IgD-negative memory B cell (primary cell): ENCODE measurements at regions not wholly inside any gene's neighbourhood (a gene's known extent, or its start where the extent isn't known, plus 50 kb on each side); places are given as distances from the start of the nearest gene placed in this dataset.

Source experiments
- H3K27ac Mint-ChIP-seq, 3 donors: one replicate each; pipeline ENCODE4 v1.8.0; 2020 to 2022; ENCODE audit warnings: mild to moderate bottlenecking in 3 of 3, mixed read lengths in 3 of 3, moderate library complexity in 1 of 3
- H3K27me3 Mint-ChIP-seq: one replicate; pipeline ENCODE4 v1.8.0; 2021; ENCODE audit warnings: mixed read lengths
- H3K36me3 Mint-ChIP-seq: one replicate; pipeline ENCODE4 v1.8.0; 2020; ENCODE audit warnings: mild to moderate bottlenecking, mixed read lengths
- H3K4me1 Mint-ChIP-seq, 3 donors: one replicate each; pipeline ENCODE4 v1.8.0; 2020 to 2022; ENCODE audit warnings: mixed read lengths in 3 of 3, mild to moderate bottlenecking in 1 of 3
- H3K4me3 Mint-ChIP-seq, 4 donors: one replicate each; pipeline ENCODE4 v1.8.0; 2020 to 2022; ENCODE audit warnings: mild to moderate bottlenecking in 4 of 4, mixed read lengths in 4 of 4, moderate library complexity in 3 of 4
- H3K9me3 Mint-ChIP-seq, 3 donors: one replicate each; pipeline ENCODE4 v1.8.0; 2020 to 2021; ENCODE audit warnings: mixed read lengths in 3 of 3, mild to moderate bottlenecking in 1 of 3

DNA sequence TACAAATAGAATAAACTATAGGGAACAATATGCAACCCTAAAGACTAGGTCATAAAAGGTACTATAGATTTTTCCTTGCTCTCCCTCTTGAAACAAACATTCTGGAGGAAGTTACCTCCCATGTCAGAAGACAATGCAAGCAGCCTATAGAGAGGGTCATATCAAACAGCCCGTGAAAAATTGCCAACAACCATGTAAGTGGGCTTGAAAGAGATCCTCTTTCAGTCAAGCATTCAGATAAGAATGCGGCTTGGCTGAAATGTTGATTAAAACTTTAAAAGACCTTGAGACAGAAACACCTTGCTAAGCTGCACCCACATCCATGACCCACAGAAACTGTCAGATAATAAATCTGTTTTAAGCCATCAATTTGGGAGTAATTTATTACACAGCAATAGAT, 526.6 kb upstream of the GHITM start:
- Mint-ChIP-seq H3K4me3 (no peak overlapping the region), H3K36me3 (no peaks in the 10 kb centered on the region), H3K4me1 (peaks cover 0 to 2% (median 0%) of the 10 kb centered on the region in 3 donors), H3K27ac (no peak overlapping the region), H3K27me3 (no peaks in the 10 kb centered on the region), H3K9me3 (peaks cover 2 to 4% (median 4%) of the 10 kb centered on the region in 3 donors)

DNA sequence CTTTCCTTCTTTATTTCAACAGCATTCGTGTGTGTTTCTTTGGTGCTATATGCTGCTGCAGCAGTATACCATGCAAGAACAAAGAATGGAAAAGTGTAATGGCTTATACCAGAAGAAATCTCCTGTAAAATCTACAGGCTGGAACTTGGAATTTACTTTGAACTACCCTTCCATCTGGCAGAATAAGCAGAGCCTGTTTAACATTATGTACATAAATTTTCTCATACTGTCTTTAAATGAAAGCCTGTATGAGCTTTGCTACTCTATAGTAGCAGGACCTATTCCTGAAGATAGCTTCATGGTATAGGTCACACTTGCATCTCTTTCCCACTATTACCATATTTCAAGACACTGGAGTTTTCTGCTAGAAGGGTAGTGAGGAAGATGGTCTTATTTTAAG, 522.1 kb upstream of the GHITM start:
- Mint-ChIP-seq H3K4me1 (no peaks in the 10 kb centered on the region), H3K9me3 (peaks cover 2 to 4% (median 3%) of the 10 kb centered on the region in 3 donors), H3K4me3 (no peak overlapping the region), H3K36me3 (no peaks in the 10 kb centered on the region), H3K27me3 (no peaks in the 10 kb centered on the region), H3K27ac (no peak overlapping the region)

DNA sequence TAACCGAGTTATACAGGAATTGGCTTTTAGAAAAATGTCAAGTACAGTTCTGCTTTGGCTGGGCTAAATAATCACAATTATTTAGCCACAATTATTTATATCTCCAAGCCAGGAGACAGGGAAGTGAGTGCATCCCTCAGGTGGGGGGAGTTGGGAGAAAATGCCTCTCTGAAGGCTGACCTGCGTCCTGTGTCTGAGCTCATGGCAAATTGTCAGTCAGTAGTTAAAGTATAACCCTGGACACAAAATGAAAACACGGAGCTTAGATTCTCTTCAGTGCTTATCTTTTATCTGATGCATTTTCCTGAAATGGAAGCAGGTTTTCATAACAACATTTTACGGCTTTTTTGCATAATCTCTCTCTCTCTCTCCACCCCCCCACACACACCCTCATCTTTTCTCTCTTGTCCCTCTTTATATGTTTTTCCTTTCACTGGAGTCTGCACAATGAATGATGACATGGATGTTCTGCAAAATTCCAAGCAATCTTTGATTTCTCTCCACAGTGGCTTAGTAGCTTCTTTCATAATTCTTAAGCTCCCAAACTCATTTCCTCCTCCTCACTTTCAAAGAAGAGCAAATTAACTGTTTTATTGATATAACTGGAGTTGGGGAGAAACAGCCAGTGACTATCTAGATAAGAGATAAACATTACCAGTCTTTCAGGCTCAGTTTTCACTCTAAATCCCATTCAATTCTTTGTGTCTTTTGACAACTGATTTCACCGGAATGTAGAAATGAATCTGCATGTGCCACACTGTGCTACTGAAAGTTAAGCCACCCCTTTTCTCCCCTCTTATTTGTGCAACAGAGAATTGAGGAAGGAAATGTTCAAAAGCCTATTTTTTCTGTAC, 521.4 kb upstream of the GHITM start:
- H3K27me3 Mint-ChIP-seq, result no peaks in the 10 kb centered on the region
- no peak overlapping the region for H3K4me3 Mint-ChIP-seq
- H3K36me3 Mint-ChIP-seq, result no peaks in the 10 kb centered on the region
- no peak overlapping the region for H3K27ac Mint-ChIP-seq
- H3K9me3 Mint-ChIP-seq, result peaks cover 2 to 4% (median 3%) of the 10 kb centered on the region in 3 donors
- H3K4me1 Mint-ChIP-seq, result no peaks in the 10 kb centered on the region

DNA sequence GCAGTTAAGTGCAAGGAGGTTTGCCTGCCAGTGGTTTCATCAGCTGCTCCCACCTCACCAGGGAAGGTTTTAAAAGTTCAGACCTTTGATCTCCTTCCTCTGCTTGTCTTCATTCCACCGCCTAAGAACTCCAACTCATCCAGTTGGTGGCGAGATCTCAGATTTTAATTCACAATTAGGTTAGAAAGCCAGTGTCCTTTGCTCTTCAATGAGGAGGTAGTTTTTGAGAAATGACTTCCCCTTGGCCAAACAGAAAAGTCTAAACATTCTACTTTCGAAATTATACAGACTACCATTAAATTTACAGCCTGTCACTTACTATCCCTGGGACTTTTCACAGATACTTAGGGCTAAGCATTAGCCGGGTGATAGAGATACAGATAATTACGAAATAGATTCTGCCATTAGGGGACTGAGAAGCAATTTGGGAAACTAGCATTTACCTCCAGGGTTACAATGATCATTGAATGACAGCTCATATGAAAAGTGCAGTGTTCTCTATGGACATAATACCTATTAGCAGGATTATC, 513.4 kb upstream of the GHITM start:
- peaks cover 2% of the 10 kb centered on the region for H3K36me3 Mint-ChIP-seq
- H3K4me3 Mint-ChIP-seq, result no peak overlapping the region
- H3K27me3 Mint-ChIP-seq, result no peaks in the 10 kb centered on the region
- H3K9me3 Mint-ChIP-seq, result peaks cover 0 to 7% (median 0%) of the 10 kb centered on the region in 3 donors
- no peaks in the 10 kb centered on the region for H3K4me1 Mint-ChIP-seq
- H3K27ac Mint-ChIP-seq, result no peak overlapping the region

DNA sequence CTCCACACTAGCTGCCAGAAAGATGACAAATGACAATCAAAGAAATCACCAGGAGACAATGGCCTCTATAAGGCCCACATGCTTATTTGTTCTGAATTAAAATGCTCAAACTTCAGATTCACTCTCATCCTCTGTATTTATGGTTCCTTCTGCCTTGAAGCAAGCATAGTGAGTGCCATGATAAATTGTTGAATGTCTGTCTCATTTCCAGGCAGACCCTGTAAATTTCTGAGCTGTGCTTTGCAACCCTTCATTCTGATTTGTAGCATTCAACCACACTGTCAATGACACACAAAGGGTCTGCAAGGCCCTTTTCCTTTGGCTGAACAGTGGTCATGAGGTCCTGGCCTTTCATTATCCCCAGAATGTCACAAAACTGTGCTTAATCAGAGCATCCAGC, 506.6 kb upstream of the GHITM start:
- Mint-ChIP-seq H3K36me3 (peaks cover 2% of the 10 kb centered on the region), H3K27ac (no peak overlapping the region), H3K27me3 (no peaks in the 10 kb centered on the region), H3K4me3 (no peak overlapping the region), H3K4me1 (no peaks in the 10 kb centered on the region), H3K9me3 (peaks cover 0 to 16% (median 2%) of the 10 kb centered on the region in 3 donors)

DNA sequence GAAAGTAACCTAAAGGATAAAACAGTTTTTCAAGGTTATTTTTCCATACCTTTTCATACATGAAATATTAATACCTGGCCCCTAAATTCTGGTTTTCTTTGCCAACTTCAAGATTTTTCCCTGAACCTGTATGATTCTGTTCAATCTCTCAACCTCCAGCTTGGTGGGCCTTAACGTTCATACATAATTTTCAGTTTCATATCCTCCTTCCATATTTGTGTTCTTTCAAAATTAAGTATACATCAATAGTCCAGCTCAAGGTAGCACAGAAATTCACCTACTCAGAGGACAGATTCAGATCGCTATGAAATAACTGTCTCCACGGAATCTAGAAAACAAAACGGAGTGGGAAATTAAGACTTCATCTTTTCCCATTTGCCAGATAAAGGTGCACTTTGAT, 505.8 kb upstream of the GHITM start:
- H3K9me3 Mint-ChIP-seq, result peaks cover 0 to 16% (median 2%) of the 10 kb centered on the region in 3 donors
- no peak overlapping the region for H3K27ac Mint-ChIP-seq
- H3K4me1 Mint-ChIP-seq, result no peaks in the 10 kb centered on the region
- peaks cover 2% of the 10 kb centered on the region for H3K36me3 Mint-ChIP-seq
- H3K4me3 Mint-ChIP-seq, result no peak overlapping the region
- H3K27me3 Mint-ChIP-seq, result no peaks in the 10 kb centered on the region

DNA sequence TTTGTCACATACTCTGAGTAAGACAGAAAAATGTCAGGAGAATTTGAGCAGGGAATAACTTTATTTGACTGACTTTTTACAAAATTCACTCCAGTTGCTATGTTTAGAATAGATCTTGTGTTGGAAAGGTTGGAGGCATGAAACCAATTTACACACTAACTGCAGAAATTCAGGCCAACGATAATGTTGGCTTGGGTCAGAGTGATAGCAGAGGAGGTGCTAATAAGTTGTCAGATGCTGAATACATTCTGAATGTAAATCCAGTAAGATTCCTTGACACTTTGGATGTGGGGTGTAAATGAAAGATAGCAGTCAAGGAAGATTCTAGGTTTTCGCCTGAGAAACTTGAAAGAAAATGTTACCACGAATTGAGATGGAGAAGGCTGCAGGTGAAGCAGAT, 502.5 kb upstream of the GHITM start:
- Mint-ChIP-seq H3K36me3 (no peaks in the 10 kb centered on the region), H3K4me3 (no peak overlapping the region), H3K9me3 (peaks cover 0 to 15% (median 6%) of the 10 kb centered on the region in 3 donors), H3K4me1 (no peaks in the 10 kb centered on the region), H3K27me3 (no peaks in the 10 kb centered on the region), H3K27ac (no peak overlapping the region)

DNA sequence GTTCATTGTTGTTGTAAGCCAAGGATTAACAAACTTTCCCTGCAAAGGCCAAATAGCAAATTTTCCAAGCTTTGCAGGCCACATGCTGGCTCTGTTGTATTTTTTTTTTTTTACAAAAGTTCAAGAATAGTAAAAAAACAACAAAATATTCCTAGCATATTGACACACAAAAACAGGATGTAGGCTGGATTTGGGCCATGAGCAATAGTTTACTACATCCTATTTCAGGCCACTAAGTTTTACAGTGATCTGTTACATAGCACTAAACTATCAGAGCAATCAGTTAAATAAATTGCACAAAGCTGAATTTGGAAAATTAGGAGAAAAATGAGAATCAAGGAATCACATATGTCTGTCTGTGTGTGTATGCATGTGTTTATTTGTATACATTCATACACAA, 491.8 kb upstream of the GHITM start:
- Mint-ChIP-seq H3K27me3 (no peaks in the 10 kb centered on the region), H3K4me1 (no peaks in the 10 kb centered on the region), H3K27ac (no peak overlapping the region), H3K4me3 (no peak overlapping the region), H3K9me3 (peaks cover 0 to 6% (median 0%) of the 10 kb centered on the region in 3 donors), H3K36me3 (no peaks in the 10 kb centered on the region)

DNA sequence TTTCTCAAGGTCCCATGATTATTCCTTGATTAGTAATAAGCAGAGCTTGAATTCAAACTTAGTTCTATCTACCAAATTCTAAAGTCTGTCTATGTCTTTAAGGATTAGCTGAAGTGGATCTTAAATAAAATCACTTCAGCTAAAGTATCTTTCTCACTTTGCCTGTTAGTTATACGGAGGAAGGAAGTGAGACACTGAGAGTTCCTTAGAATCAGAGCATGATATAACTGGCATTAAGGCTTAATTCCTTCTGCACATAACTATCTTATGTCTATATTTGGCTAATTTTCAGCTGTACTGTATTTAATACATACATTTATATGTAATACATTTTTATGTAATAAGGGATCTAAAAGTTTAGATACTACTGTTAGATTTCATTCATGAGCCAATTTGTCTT, 491.1 kb upstream of the GHITM start:
- Mint-ChIP-seq H3K9me3 (peaks cover 0 to 6% (median 4%) of the 10 kb centered on the region in 3 donors), H3K36me3 (no peaks in the 10 kb centered on the region), H3K27me3 (no peaks in the 10 kb centered on the region), H3K4me3 (no peak overlapping the region), H3K27ac (no peak overlapping the region), H3K4me1 (no peaks in the 10 kb centered on the region)

DNA sequence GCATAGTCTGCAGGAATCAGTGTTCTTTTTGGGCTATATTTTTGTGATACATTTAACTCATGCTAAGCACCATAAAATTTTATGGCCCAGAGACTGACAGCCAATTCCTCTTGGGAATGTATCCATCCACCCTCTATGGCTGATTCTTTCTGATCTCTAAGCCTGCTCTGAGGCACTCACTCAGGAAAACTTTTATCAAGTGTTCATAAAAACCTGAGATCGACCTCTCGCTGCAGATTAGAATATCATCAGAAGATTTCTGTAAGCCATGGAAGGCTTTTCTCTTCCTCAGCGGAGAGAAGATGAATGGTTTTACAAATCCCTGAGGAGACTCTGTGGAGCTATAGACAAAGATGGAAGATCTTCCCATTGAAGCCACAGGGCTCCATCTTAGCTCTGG, 489.8 kb upstream of the GHITM start:
- Mint-ChIP-seq H3K4me1 (no peaks in the 10 kb centered on the region), H3K27ac (no peak overlapping the region), H3K9me3 (peaks cover 0 to 6% (median 4%) of the 10 kb centered on the region in 3 donors), H3K4me3 (no peak overlapping the region), H3K36me3 (no peaks in the 10 kb centered on the region), H3K27me3 (no peaks in the 10 kb centered on the region)

DNA sequence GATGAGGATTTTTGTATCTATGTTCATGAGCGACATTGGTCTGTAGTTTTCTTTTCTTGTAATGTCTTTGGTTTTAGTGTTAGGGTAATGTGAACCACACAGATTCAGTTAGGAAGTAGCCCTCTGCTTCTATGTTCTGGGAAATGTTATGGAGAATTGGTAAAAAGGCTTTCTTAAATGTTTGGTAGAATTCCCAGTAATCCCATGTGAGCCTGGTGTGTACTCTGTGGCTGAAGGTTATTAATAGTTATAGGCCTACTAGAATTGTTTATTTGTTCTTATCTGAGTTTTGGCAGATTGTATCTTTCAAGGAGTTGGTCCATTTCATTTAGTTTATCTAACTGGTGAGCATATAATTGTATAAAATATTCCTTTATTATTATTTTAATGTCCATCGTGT, 484.6 kb upstream of the GHITM start:
- peaks cover 0 to 9% (median 4%) of the 10 kb centered on the region in 3 donors for H3K9me3 Mint-ChIP-seq
- no peaks in the 10 kb centered on the region for H3K36me3 Mint-ChIP-seq
- H3K4me1 Mint-ChIP-seq, result no peaks in the 10 kb centered on the region
- H3K4me3 Mint-ChIP-seq, result no peak overlapping the region
- no peak overlapping the region for H3K27ac Mint-ChIP-seq
- peaks cover 1% of the 10 kb centered on the region for H3K27me3 Mint-ChIP-seq

DNA sequence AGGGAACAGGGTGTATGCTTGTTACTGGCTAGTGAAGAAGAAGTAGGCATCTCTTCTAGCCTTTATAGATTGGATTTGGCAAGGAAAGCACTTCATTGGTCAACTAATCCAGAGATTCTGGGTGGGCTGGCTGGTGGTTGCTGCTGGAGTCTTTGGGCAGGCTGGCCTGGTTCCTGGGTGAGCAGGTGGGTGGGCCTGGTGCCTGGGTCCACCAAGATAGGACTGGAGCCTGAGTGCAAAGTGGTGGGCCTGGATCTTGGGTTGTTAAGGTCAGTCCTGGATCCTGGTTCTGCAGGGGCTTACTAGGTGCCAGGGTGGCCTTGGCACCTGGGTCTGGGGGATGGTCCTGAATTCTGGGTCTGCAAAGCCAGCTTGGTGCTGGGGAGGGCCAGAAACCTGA, 482.4 kb upstream of the GHITM start:
- Mint-ChIP-seq H3K27ac (no peak overlapping the region), H3K27me3 (peaks cover 3% of the 10 kb centered on the region), H3K36me3 (no peaks in the 10 kb centered on the region), H3K4me3 (no peak overlapping the region), H3K4me1 (no peaks in the 10 kb centered on the region), H3K9me3 (peaks cover 0 to 4% (median 3%) of the 10 kb centered on the region in 3 donors)

DNA sequence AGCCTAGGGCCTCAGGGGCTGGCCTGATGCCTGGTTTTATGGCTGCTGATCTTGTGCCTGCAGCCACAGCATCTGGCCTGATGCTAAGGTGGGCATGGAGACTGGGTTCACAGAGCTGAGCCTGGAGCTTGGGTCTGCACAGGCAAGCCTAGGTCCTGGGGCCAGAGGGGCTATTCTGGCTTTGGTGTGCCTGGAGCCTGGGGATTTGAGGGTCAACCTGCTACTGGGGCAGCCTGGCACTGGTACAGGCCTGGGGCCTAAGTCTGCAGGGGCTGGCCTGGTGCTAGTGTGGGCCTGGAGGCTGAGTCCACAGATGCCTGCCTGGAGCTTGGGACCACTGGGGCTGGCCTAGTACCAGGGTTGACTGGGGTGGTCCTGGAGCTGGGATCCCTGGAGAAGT, 481.8 kb upstream of the GHITM start:
- no peaks in the 10 kb centered on the region for H3K4me1 Mint-ChIP-seq
- H3K36me3 Mint-ChIP-seq, result no peaks in the 10 kb centered on the region
- peaks cover 3% of the 10 kb centered on the region for H3K27me3 Mint-ChIP-seq
- H3K27ac Mint-ChIP-seq, result no peak overlapping the region
- peaks cover 0 to 4% (median 3%) of the 10 kb centered on the region in 3 donors for H3K9me3 Mint-ChIP-seq
- H3K4me3 Mint-ChIP-seq, result no peak overlapping the region

DNA sequence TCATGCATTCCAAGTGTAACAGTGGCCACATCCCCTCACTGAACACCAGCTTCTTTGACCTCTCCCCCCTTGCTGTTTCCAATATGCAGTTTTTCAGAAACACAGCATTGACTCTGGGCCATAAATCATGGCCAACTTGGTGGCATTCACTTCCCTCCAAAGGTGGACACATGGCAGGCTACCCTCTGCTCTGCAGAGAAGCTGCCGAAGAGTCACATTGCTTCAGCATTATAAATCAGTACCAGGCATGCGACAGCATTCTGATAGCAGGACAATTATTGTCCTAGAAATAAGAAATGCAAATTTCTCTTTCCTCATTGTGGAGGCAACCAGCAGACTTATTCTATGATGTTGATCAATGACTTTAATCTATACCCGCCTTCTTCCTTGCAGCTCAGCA, 475.4 kb upstream of the GHITM start:
- H3K4me3 Mint-ChIP-seq, result no peak overlapping the region
- H3K27me3 Mint-ChIP-seq, result peaks cover 2% of the 10 kb centered on the region
- no peak overlapping the region for H3K27ac Mint-ChIP-seq
- H3K36me3 Mint-ChIP-seq, result no peaks in the 10 kb centered on the region
- no peaks in the 10 kb centered on the region for H3K4me1 Mint-ChIP-seq
- H3K9me3 Mint-ChIP-seq, result peaks cover 0 to 1% (median 0%) of the 10 kb centered on the region in 3 donors

DNA sequence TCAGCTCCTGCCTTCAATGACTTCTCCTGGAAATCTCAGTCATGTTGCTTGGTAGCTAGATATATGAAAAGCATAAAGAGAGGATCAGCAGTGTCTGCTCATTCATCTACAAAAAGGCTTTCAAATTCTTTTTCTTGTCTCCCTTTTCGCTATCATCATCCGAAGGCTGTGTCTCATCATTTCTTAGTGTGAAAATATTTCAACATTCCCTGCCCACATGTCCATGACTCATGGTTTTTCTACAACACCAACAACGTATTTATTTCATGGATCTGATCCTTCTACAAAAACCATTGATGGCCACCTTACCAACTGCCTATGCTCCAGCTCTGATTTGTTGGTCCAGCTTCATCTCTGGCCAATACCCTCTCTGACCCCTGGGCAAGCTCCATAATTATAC, 472.5 kb upstream of the GHITM start:
- no peaks in the 10 kb centered on the region for H3K4me1 Mint-ChIP-seq
- H3K27me3 Mint-ChIP-seq, result no peaks in the 10 kb centered on the region
- H3K9me3 Mint-ChIP-seq, result peaks cover 2 to 4% (median 3%) of the 10 kb centered on the region in 3 donors
- H3K27ac Mint-ChIP-seq, result no peak overlapping the region
- no peak overlapping the region for H3K4me3 Mint-ChIP-seq
- H3K36me3 Mint-ChIP-seq, result no peaks in the 10 kb centered on the region

DNA sequence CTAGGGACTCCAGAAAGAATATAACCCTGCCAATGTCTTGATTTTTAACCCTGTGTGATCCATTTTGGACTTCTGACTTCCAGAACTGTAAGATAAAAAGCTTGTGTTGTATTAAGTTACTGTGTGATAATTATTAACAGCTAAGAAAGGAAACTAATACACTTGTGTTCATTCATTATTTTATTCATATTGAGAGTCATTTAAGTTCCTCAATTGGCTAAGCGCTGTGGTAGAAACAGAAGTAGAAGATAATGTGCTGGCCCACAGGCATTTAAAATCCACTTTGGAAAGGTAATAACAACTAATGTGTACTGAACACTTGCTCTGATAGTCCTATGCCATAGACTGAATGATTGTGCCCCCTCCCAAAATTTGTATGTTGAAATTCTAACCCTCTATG, 471.7 kb upstream of the GHITM start:
- Mint-ChIP-seq H3K9me3 (peaks cover 2 to 4% (median 3%) of the 10 kb centered on the region in 3 donors), H3K36me3 (no peaks in the 10 kb centered on the region), H3K27me3 (no peaks in the 10 kb centered on the region), H3K4me3 (no peak overlapping the region), H3K27ac (no peak overlapping the region), H3K4me1 (no peaks in the 10 kb centered on the region)
